AG04449 (cell line): ENCODE measurements at regions not wholly inside any gene's neighbourhood (a gene's known extent, or its start where the extent isn't known, plus 50 kb on each side); places are given as distances from the start of the nearest gene placed in this dataset.

ENCODE experiments used
- CTCF ChIA-PET: fragments of 350-600 bp; formaldehyde crosslinking; extraction: SDS; loops from one replicate; lab custom pipeline; 2021; ENCODE audit warnings: antibody characterized with exemption; lab: Yijun Ruan, JAX
- POLR2A ChIA-PET: fragments of 400-600, 350-600 bp; formaldehyde crosslinking; extraction: SDS; loops from one replicate; lab custom pipeline; 2020; ENCODE audit warnings: antibody characterized with exemption, inconsistent platforms; lab: Yijun Ruan, JAX
- DNase-seq: peaks from one replicate; pipeline ENCODE4 v3.0.0-alpha.2; 2010; ENCODE audit warnings: low read depth, low spot score
- H3K4me3 ChIP-seq: 2 replicates; pipeline ENCODE4 v1.5.1; 2011; ENCODE audit warnings: low read depth, mild to moderate bottlenecking, control low read depth, low read length
- TF ChIP-seq, protein P1 (sequence below): IDR thresholded peaks from one replicate; pipeline ENCODE4 v1.5.1; 2011; ENCODE audit warnings: mild to moderate bottlenecking, moderate library complexity, low read length, control low read depth, inconsistent platforms; ENCODE audit not compliant: insufficient read depth; ENCODE audit errors: missing control alignments

DNA sequence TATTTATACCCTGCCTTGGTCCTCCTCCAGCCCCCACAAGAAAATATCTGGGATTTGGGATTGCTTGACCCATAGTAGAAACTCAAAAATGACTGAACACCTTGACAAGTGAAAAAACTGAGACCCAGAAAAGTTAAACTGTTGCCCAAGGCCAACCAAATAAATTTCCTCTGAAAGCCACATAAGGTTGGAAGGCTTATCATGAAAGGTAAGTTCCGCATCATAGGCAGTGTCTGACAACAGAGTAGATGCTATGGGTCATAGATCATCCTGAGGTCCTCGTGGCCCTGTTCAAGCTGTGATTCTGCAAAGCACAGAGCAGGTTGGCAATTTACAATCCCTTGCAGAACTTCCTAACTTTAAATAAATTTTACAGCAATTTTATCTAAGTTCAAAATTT, 140.8 kb upstream of the TSC22D2 start:
- ChIA-PET POLR2A (no interaction called here), CTCF (interaction anchor here (0.6 to 2.2 kb wide), 4 partner anchors 15 to 387 kb away, joined by 3 to 7 read pairs (median 3); no protein-coding TSS in a partner anchor)
- no peak overlapping the region for H3K4me3 ChIP-seq
- TF ChIP-seq, protein P1, sequence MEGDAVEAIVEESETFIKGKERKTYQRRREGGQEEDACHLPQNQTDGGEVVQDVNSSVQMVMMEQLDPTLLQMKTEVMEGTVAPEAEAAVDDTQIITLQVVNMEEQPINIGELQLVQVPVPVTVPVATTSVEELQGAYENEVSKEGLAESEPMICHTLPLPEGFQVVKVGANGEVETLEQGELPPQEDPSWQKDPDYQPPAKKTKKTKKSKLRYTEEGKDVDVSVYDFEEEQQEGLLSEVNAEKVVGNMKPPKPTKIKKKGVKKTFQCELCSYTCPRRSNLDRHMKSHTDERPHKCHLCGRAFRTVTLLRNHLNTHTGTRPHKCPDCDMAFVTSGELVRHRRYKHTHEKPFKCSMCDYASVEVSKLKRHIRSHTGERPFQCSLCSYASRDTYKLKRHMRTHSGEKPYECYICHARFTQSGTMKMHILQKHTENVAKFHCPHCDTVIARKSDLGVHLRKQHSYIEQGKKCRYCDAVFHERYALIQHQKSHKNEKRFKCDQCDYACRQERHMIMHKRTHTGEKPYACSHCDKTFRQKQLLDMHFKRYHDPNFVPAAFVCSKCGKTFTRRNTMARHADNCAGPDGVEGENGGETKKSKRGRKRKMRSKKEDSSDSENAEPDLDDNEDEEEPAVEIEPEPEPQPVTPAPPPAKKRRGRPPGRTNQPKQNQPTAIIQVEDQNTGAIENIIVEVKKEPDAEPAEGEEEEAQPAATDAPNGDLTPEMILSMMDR = no peak
- no peak for DNase-seq

DNA sequence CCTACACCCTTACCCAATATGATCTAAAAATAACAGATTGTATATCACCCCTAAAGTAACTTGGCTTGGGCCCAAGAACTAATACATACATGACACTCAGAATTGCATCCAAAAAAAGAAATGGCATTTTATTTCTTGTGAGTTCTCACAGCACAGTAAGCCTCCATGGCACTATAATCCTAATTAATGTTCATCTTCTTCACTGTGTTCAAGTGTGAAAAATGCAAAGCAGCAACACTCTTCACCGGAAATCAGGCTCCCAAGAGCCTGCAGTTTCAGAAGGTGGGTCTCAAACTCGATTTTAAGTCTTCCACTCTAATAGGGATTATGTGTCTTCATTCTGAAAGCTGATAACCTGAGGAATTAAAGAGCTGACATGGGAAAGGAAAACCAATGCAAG, 142.8 kb upstream of the TSC22D2 start:
- DNase-seq = no peak
- CTCF ChIA-PET = interaction anchor here (1.1 to 1.2 kb wide), 2 partner anchors 13 to 37 kb away, joined by 3 read pairs; no protein-coding TSS in a partner anchor
- POLR2A ChIA-PET = no interaction called here
- TF ChIP-seq, protein P1 = no peak
- no peak overlapping the region for H3K4me3 ChIP-seq

DNA sequence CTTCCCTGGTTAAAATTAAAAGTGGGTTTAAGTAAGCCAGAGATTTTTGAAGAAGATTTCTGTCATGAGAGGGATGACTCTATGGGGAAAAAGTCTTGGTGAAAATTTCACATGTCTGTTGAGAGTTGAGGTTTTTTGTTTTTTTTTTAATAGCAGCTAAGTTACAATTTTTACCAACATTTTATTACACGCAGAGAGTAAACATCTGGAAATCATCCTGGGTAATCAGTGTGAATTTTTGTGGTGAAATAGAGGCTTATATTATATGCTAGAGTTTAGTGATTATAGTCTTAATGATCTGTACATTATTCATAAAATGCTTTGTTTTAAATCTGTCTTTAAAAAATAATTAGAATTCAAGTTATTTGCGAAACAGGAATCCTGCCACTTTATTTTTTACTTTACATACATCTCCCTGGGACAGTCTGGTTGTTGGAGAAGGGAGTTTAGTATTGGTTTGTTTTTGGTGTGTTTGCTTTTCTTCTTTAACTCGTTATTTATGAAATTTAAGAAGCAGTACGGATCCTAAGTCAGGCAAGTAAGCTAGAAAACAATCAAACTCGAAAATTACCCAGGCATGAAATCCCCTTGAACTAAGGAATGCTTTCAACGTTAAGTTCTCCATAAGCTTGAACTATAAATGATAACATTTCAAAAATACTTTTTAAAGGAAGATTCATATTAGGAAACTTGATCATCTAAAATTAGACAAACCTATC, 143.4 kb upstream of the TSC22D2 start:
- DNase-seq = no peak
- CTCF ChIA-PET = interaction anchor here (1.1 to 1.2 kb wide), 2 partner anchors 13 to 37 kb away, joined by 3 read pairs; no protein-coding TSS in a partner anchor
- no peak overlapping the region for H3K4me3 ChIP-seq
- TF ChIP-seq, protein P1 = no peak
- POLR2A ChIA-PET = no interaction called here

DNA sequence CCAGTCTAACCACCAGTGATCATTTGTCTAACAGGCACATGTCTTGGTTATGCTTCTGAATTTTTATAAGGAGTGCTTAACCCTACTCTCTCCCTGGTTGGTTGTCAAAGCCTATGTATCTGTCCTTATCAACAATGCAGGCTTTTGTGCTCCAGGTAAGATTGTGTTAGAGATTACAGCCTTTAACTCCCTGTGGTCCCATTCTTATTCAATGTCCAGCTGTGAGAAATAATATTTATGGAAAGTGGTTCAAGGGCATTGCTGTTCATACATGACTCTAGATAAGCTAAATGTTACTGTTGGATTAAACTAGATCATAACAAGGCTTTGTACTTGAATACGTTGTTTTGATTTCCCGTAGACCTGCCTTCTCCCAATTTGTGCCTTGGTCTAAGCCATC, 146.1 kb upstream of the TSC22D2 start:
- TF ChIP-seq, protein P1 = no peak
- ChIA-PET CTCF (no interaction called here), POLR2A (no interaction called here)
- H3K4me3 ChIP-seq = no peak overlapping the region
- DNase-seq = no peak

DNA sequence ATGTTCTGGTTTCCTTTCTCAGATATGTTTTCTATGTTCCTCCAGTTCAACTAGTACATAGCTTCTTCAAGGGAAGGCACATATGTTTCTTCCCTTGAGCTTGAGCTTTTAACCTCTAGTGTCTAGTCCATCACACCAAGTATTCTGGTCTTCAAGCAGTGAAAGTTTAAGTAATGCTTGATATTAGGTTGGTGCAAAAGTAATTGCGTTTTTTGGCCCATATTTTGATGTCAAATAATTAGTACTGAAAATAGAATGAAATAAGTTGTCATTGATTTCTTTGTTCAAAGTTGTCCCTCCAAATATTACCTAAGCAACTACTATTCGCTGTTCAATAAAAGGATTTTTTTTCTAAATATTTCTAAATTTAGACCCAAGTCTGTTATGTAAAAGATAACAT, 146.7 kb upstream of the TSC22D2 start:
- TF ChIP-seq, protein P1 = no peak
- H3K4me3 ChIP-seq = no peak overlapping the region
- POLR2A ChIA-PET = no interaction called here
- no peak for DNase-seq
- CTCF ChIA-PET = interaction anchor here (1.1 kb wide), 1 partner anchor 232 kb away, joined by 3 read pairs; no protein-coding TSS in a partner anchor

DNA sequence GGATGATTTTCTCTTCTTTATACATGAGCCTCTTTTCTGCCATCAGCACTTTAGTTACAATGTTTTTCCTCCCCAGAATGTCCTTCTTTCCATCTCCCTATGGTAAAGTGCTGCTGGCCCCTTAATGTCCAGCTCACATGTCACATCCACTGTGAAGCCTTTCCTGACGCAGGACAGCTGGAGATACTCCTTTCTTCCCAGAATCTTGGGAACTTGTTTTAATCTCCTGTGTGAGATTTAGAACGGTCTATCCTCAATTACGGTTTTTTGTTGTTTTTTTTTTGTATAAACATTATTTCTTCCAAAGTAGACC, 147.7 kb upstream of the TSC22D2 start:
- H3K4me3 ChIP-seq = no peak overlapping the region
- POLR2A ChIA-PET = no interaction called here
- DNase-seq = no peak
- TF ChIP-seq, protein P1 = no peak
- CTCF ChIA-PET = interaction anchor here (1.1 to 1.9 kb wide), 2 partner anchors 10 to 12 kb away, joined by 3 to 6 read pairs; no protein-coding TSS in a partner anchor
